Adipocyte (in vitro differentiated cells): ENCODE measurements at regions not wholly inside any gene's neighbourhood (a gene's known extent, or its start where the extent isn't known, plus 50 kb on each side); places are given as distances from the start of the nearest gene placed in this dataset.
"Not testable (repeated sequence)": the region's sequence is repeated elsewhere in the genome, so short reads cannot be mapped to it uniquely, and the experiment has no call there.

Source experiments
- DNase-seq: peaks from one replicate; pipeline ENCODE4 v3.0.0-alpha.2; 2015; ENCODE audit warnings: low read depth
- H3K27me3 ChIP-seq: replicated peaks from 2 replicates; pipeline ENCODE4 v1.7.0; 2013; ENCODE audit warnings: mild to moderate bottlenecking, low read length, moderate library complexity; ENCODE audit not compliant: control insufficient read depth, insufficient read depth
- H3K36me3 ChIP-seq: 2 replicates; pipeline ENCODE4 v1.7.0; 2013; ENCODE audit warnings: low read length, mild to moderate bottlenecking, moderate library complexity; ENCODE audit not compliant: control insufficient read depth, insufficient read depth, severe bottlenecking
- H3K4me1 ChIP-seq: 2 replicates; pipeline ENCODE4 v1.7.0; 2013; ENCODE audit warnings: mild to moderate bottlenecking, low read length, moderate library complexity; ENCODE audit not compliant: control insufficient read depth, insufficient read depth
- H3K4me3 ChIP-seq: 2 replicates; pipeline ENCODE4 v1.7.0; 2013; ENCODE audit warnings: mild to moderate bottlenecking, low read length, moderate library complexity
- H3K9ac ChIP-seq: 2 replicates; pipeline ENCODE4 v1.7.0; 2013; ENCODE audit warnings: mild to moderate bottlenecking, low read length, moderate library complexity
- H3K9me3 ChIP-seq: 2 replicates; pipeline ENCODE4 v1.7.0; 2013; ENCODE audit warnings: mild to moderate bottlenecking, low read length, moderate library complexity; ENCODE audit not compliant: control insufficient read depth

DNA sequence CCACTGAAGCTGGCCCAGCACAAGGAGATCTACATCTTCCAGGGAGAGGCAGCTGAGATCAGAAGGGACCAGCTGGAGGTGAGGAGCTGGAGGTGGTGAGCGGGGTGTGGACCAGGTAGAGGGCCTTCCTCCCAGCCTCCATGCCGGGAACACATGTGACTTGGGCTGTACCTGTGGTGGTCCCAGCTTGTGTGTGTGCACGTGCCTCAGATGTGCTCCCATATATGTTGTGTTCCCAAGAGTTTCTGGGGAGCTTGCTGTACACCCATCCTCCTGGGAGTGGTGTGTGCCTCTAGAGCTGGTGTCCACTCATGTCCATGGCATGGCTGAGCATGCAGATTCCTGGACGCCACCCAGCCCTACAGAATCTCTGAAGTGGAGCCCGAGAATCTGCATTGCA lies 183.7 kb upstream of the AKAP13 start:
- H3K9ac ChIP-seq, H3K4me3 ChIP-seq, H3K4me1 ChIP-seq, DNase-seq, H3K9me3 ChIP-seq, H3K36me3 ChIP-seq, H3K27me3 ChIP-seq: not testable (repeated sequence)

GRCh38 chr15:85197582-85197981 lies 182.8 kb upstream of the AKAP13 start:
- H3K36me3 ChIP-seq, H3K4me1 ChIP-seq, H3K9ac ChIP-seq, H3K9me3 ChIP-seq, DNase-seq, H3K4me3 ChIP-seq, H3K27me3 ChIP-seq: not testable (repeated sequence)

DNA sequence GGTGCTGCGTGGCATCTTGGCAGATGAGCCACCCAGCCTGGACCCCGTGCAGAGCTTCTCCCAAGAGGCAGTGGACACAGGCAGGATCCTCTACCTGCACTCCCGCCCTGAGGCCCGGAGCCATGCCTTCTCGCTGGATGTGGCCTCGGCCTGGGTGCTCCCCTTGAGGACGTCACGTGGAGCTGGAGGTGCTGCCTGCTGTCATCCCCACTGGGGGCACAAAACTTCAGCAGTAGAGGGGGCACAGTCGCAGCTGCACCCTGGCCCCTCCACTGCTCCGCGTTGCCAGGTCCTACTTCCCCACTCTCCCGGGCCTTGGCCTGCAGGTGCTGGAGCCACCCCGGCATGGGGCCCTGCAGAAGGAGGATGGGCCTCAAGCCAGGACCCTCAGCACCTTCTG lies 182.0 kb upstream of the AKAP13 start:
- not testable (repeated sequence) for H3K9me3 ChIP-seq, H3K4me3 ChIP-seq, H3K9ac ChIP-seq, H3K27me3 ChIP-seq, DNase-seq, H3K4me1 ChIP-seq, H3K36me3 ChIP-seq

- H3K36me3 ChIP-seq, H3K4me1 ChIP-seq, H3K27me3 ChIP-seq, H3K9me3 ChIP-seq, H3K4me3 ChIP-seq, DNase-seq, H3K9ac ChIP-seq: not testable (repeated sequence)
Observed at GRCh38 chr15:85200215-85200614, 180.2 kb upstream of the AKAP13 start.

DNA sequence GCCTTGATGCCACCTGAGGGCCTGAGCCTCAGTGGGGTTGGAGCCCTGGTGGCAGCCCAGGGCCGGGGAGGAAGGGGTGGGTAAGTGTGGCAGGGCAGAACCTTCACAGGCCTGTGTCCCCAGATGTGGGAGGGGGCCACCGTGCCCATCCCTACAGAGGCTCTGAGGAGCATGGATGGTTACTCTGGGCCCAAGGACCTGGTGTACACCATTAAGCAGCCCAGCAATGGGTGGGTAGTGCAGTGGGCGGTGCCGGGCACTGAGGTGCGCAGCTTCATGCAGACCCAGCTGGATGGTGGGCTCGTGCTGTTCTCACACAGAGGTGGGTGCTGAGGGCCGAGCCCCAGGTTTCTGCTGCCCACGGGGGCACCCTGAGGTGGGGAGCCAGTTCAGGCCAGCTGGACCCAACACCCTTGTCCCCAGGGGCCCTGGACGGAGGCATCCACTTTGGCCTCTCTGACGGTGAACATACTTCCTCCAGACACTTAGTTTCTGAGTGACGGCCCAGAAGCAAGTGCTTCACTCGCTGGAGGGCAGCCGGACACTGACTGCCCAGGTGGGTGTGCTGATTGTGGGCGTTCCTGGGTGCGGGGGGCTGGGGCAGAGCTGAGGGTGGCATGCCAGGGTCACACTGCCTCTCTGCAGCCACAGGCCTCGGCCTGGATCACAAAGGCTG lies 179.1 kb upstream of the AKAP13 start:
- H3K9me3 ChIP-seq, H3K4me1 ChIP-seq, DNase-seq, H3K4me3 ChIP-seq, H3K36me3 ChIP-seq, H3K27me3 ChIP-seq, H3K9ac ChIP-seq: not testable (repeated sequence)

DNA sequence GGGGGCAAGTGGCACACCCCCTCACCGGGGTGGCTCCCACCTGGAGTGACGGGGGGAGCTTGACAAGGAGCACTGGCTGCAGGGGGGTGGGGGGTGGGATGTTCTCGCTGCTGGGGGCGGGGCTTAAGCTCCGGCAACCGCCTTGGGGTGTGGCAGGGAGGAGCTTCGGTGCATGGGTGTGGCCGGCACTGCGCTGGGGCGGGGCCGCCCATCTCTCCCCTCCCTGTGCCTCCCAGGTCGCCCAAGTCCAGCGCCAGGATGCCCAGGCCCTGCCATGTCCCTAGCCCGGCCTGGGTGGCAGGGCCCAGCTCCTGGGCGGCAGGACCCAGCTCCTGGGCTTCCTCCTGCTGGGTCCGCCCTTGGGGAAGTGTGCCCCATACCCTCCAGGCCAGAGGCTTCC lies 175.9 kb upstream of the AKAP13 start:
- not testable (repeated sequence) for DNase-seq, H3K9ac ChIP-seq

DNA sequence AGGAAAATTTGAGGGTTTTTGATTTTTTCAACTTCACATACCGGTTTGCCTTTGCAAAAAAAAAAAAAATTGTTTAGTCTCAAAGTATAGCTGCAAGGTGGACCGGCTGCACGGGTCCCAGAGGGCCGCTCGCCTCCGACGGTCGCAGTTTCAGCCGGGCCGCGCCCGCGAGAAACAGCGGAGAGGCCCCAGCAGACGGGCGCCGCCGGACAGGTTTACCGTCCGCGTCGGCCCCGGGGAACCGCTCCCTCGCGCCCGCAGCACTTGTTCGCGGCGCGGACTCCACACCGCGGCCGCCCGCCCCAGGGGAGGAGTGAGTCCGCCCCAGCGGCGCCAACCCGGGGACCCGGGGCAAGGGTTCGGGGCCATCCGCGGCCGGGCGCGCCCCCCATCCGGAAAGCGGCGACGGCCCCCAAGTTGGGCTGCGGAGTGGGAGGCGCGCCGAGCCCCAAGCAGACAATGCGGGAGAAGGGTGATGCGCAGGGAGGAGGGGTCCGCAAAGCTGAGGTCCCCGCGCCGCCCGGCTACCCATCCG lies 146.5 kb upstream of the AKAP13 start:
- not testable (repeated sequence) for H3K4me1 ChIP-seq, H3K9ac ChIP-seq, H3K27me3 ChIP-seq, H3K36me3 ChIP-seq, H3K4me3 ChIP-seq, H3K9me3 ChIP-seq
- DNase-seq = peak; percentile 21

More for the DNA sequence above, 175.9 kb upstream of the AKAP13 start:
- not testable (repeated sequence) for H3K27me3 ChIP-seq, H3K4me1 ChIP-seq, H3K36me3 ChIP-seq, H3K9me3 ChIP-seq, H3K4me3 ChIP-seq

DNA sequence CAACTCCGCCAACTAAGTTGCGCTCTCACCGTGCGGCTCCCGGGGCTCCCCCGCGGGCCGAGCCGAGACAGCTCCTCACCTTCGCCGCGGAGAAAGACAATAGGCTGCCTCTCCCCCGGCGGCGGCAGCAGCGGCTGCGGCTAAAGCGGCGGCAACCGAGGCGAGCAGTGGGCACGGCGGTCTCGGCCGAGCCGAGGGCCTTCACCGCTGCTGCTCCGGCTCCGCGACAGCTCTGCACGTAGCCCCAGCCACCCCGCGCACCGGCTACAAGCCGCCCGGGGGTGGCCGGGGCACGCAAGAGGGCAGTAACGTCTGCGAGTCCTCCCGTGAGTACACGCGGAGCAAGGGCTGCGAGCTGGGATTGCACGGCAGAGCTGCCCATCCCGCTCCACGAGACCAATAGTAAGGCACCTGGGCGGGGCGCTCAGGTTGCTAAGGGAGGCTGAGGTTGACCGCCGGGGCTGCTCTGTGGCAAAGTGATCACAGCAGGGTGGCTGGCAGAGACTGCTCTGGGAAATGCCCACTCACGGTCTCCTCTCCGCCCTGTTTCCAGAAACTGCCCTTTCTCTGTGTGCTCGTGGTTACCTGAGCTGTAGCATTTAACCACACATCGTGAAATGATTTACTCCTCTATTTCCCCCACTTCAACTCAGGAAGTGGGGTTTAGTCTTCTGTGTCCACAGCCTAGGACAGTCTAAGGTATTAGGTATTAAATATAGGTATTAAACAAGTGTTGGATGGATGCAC lies 145.8 kb upstream of the AKAP13 start:
- H3K9me3 ChIP-seq, H3K4me3 ChIP-seq, H3K4me1 ChIP-seq, DNase-seq, H3K9ac ChIP-seq, H3K27me3 ChIP-seq, H3K36me3 ChIP-seq: not testable (repeated sequence)

DNA sequence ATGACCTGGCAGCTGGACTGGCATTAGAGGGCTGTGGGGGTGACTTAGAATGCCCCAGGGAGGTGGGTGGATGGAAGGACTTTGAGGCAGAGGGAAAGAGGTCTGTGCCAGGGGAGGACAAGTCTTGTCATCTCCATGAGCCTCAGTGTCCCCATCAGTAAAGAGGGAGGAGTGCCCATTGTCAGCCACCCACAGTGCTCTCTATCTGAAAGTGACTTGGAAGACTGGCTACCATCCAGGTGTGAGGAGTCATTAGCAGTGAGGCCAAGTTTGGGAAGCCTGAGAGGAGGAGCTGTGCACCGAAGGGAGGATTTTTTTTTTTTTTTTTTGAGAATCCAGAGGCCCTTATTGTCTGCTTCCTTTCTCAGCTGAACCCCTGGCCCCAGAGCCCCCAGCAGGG lies 136.3 kb upstream of the AKAP13 start:
- not testable (repeated sequence) for DNase-seq, H3K4me1 ChIP-seq, H3K4me3 ChIP-seq, H3K36me3 ChIP-seq, H3K27me3 ChIP-seq, H3K9ac ChIP-seq, H3K9me3 ChIP-seq

DNA sequence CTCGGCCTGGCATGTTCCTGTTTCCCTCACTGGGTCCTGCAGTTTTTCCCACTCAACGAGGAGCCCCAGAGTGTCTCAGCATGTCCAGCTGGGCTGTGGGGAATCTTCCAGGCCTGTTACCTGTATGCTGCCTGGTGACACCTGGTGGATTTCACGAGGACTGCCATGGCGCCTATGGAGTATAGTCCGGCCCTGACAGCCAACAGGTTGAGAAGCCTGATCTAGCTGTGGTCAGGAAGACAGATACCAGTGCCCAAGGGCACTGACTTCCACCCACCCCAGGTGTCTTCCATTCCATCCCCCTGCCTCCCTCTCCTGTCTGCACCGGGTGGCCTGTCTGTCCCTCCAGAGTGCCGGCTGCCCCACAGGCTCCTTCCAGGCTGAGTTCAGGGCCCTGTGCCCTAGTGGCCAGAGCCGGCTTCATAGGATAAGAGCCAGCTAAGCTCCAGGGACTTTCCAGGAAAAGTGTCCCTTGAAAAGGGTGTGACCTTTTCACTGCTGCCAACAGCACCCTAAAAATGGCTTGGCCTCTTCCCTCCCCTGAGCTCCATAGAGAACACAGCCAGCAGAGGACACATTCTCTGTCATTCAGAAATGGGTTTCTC lies 129.4 kb upstream of the AKAP13 start:
- H3K4me1 ChIP-seq, DNase-seq, H3K9ac ChIP-seq: not testable (repeated sequence)

DNA sequence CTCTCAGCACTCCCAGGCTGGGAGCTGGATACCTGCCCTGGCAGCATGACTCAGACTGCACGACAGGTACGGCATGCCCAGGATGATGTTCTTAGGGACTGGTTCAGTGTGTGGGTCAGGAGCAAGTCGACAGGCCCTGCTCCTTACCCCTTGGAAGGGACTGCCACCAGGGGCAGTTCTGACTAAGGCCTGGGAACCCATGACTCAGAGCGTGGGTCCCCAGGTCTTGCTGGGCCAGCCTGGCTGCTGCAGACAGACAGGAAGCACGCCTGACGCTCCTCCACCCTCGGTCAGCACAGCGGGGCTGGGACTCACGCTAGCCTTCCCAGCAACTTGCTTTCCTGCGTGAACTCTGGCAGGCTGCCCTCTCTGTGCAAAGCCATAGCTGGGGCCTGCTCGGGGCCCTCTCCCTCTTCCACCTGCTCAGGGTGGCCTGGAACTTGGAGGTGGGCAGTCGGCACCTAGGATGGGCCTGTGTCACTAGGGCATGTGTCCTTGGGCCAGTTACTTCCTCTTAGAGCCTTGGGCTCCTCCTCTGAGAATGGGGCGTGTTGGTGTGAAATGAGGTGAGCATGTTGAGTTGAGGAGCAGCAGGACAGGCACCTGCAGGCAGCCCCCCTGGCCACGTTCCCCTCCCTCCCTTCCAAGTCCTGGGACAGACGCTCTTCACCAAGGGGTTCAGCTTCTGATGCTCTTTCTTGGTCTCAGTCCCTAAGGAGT lies 127.0 kb upstream of the AKAP13 start:
- H3K4me1 ChIP-seq, H3K9me3 ChIP-seq, H3K4me3 ChIP-seq, DNase-seq, H3K27me3 ChIP-seq, H3K36me3 ChIP-seq, H3K9ac ChIP-seq: not testable (repeated sequence)

More for the DNA sequence above, 129.4 kb upstream of the AKAP13 start:
- not testable (repeated sequence) for H3K4me3 ChIP-seq, H3K27me3 ChIP-seq, H3K36me3 ChIP-seq, H3K9me3 ChIP-seq
